CD8-positive, alpha-beta memory T cell (primary cell): ENCODE measurements at regions not wholly inside any gene's neighbourhood (a gene's known extent, or its start where the extent isn't known, plus 50 kb on each side); places are given as distances from the start of the nearest gene placed in this dataset.

Experiments used
- CTCF ChIA-PET: fragments of 350-600 bp; sonication (Branson Sonifier 250); formaldehyde crosslinking; loops from one replicate; lab custom pipeline; 2021; ENCODE audit warnings: antibody characterized with exemption; lab: Charles Lee
- POLR2A ChIA-PET: fragments of 350-600 bp; sonication (Branson Sonifier 250); formaldehyde crosslinking; loops from one replicate; lab custom pipeline; 2021; ENCODE audit warnings: antibody characterized with exemption; lab: Charles Lee
- DNase-seq, 5 donors: peaks; one replicate each; pipeline versions ENCODE4 v3.0.0 to v3.0.0-alpha.2; 2020 to 2022; ENCODE audit warnings: mixed read lengths in 1 of 5
- H3K27ac ChIP-seq: one replicate; pipeline ENCODE4 v1.7.0; 2013; ENCODE audit warnings: low read depth, mild to moderate bottlenecking, low read length, moderate library complexity
- H3K27me3 ChIP-seq: 2 replicates; pipeline ENCODE4 v1.7.0; 2013; ENCODE audit warnings: low read length, mild to moderate bottlenecking; ENCODE audit not compliant: insufficient read depth, poor library complexity, severe bottlenecking
- H3K36me3 ChIP-seq: 2 replicates; pipeline ENCODE4 v1.7.0; 2013; ENCODE audit warnings: mild to moderate bottlenecking, low read length, moderate library complexity; ENCODE audit not compliant: insufficient read depth
- H3K4me1 ChIP-seq: 2 replicates; pipeline ENCODE4 v1.7.0; 2013; ENCODE audit warnings: mild to moderate bottlenecking, low read length, moderate library complexity; ENCODE audit not compliant: insufficient read depth
- H3K4me3 ChIP-seq: 2 replicates; pipeline ENCODE4 v1.7.0; 2013; ENCODE audit warnings: mild to moderate bottlenecking, low read length
- H3K9me3 ChIP-seq: 2 replicates; pipeline ENCODE4 v1.7.0; 2013; ENCODE audit warnings: mild to moderate bottlenecking, low read length
- H3K27ac Mint-ChIP-seq, 8 donors: one replicate each; pipeline ENCODE4 v1.8.0; 2020 to 2021; ENCODE audit warnings: mixed read lengths in 8 of 8, mild to moderate bottlenecking in 6 of 8, inconsistent platforms in 3 of 8, moderate library complexity in 3 of 8
- H3K27me3 Mint-ChIP-seq, 2 donors: one replicate each; pipeline ENCODE4 v1.8.0; 2020 to 2021; ENCODE audit warnings: mixed read lengths in 2 of 2, mild to moderate bottlenecking in 1 of 2, moderate library complexity in 1 of 2
- H3K36me3 Mint-ChIP-seq, 3 donors: one replicate each; pipeline ENCODE4 v1.8.0; 2020 to 2021; ENCODE audit warnings: mixed read lengths in 3 of 3, inconsistent platforms in 1 of 3, mild to moderate bottlenecking in 1 of 3
- H3K4me1 Mint-ChIP-seq, 3 donors: one replicate each; pipeline ENCODE4 v1.8.0; 2020 to 2021; ENCODE audit warnings: mixed read lengths in 3 of 3, inconsistent platforms in 1 of 3, mild to moderate bottlenecking in 1 of 3
- H3K4me3 Mint-ChIP-seq, 7 donors: one replicate each; pipeline ENCODE4 v1.8.0; 2020 to 2021; ENCODE audit warnings: mixed read lengths in 7 of 7, mild to moderate bottlenecking in 6 of 7, moderate library complexity in 4 of 7, inconsistent platforms in 2 of 7
- H3K9me3 Mint-ChIP-seq, 5 donors: one replicate each; pipeline ENCODE4 v1.8.0; 2020 to 2022; ENCODE audit warnings: mixed read lengths in 5 of 5, mild to moderate bottlenecking in 3 of 5, moderate library complexity in 2 of 5, inconsistent platforms in 1 of 5

- Histone ChIP-seq H3K27me3 (no peaks in the 10 kb centered on the region), H3K9me3 (no peaks in the 10 kb centered on the region), H3K4me3 (no peak overlapping the region), H3K36me3 (no peaks in the 10 kb centered on the region), H3K27ac (no peak overlapping the region), H3K4me1 (no peaks in the 10 kb centered on the region)
- CTCF ChIA-PET, result interaction anchor here (0.6 kb wide), 1 partner anchor 8 kb away, joined by 3 read pairs; no protein-coding TSS in a partner anchor
- Mint-ChIP-seq H3K4me1 (no peaks in the 10 kb centered on the region), H3K27ac (no peak overlapping the region), H3K9me3 (peaks cover 2 to 10% (median 10%) of the 10 kb centered on the region in 5 donors), H3K4me3 (no peak overlapping the region), H3K27me3 (no peaks in the 10 kb centered on the region), H3K36me3 (no peaks in the 10 kb centered on the region)
- DNase-seq, result no peak
- POLR2A ChIA-PET, result no interaction called here
These were observed 95.5 kb downstream of the OXGR1 start for GRCh38 chr13:96898646-96899254.

DNA sequence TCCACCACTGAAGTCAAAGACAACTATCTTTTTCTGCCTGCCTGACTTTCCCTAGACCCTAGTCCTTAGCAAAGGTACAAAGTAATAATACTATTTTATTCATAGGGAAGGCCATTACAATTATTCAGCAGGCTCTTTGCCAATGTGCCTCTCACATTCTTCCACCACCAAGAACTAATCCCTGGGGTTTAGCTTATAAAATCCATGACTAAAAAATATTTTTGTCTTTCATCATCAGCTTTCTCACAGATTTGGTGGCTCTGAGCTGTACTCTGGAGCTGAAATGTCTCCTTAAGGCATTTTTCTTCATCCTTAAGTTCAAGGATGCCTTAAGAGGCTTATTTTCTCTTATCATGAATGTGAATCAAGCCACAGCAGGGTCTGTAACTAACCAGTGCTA, 96.1 kb downstream of the OXGR1 start:
- CTCF ChIA-PET, result no interaction called here

More for the DNA sequence above, 96.1 kb downstream of the OXGR1 start:
- H3K9me3 ChIP-seq, result no peaks in the 10 kb centered on the region
- H3K27ac ChIP-seq, result no peak overlapping the region
- no peaks in the 10 kb centered on the region for H3K36me3 Mint-ChIP-seq
- no peaks in the 10 kb centered on the region for H3K36me3 ChIP-seq
- POLR2A ChIA-PET, result no interaction called here
- H3K27ac Mint-ChIP-seq, result no peak overlapping the region
- H3K4me1 ChIP-seq, result no peaks in the 10 kb centered on the region
- H3K27me3 Mint-ChIP-seq, result no peaks in the 10 kb centered on the region
- no peaks in the 10 kb centered on the region for H3K27me3 ChIP-seq
- H3K4me3 Mint-ChIP-seq, result no peak overlapping the region
- no peak for DNase-seq
- H3K9me3 Mint-ChIP-seq, result peaks cover 3 to 15% (median 10%) of the 10 kb centered on the region in 5 donors
- H3K4me3 ChIP-seq, result no peak overlapping the region
- H3K4me1 Mint-ChIP-seq, result no peaks in the 10 kb centered on the region
